Esophagus muscularis mucosa (tissue), 4 donors: ENCODE measurements at regions not wholly inside any gene's neighbourhood (a gene's known extent, or its start where the extent isn't known, plus 50 kb on each side); places are given as distances from the start of the nearest gene placed in this dataset.

Experiments used
- CTCF ChIP-seq, 3 experiments: fragments of 200-600 bp in 2 of 3; fragments of 450-650 bp in 1 of 3; sonication (generic) in 2 of 3; IDR thresholded peaks; one replicate each; pipeline ENCODE4 v1.5.1; 2017 to 2019; ENCODE audit warnings: antibody characterized with exemption in 3 of 3, mild to moderate bottlenecking in 2 of 3, moderate library complexity in 1 of 3
- EP300 ChIP-seq: sonication (generic); formaldehyde crosslinking; IDR thresholded peaks from one replicate; pipeline ENCODE4 v1.6.1; 2017; ENCODE audit warnings: antibody characterized with exemption
- POLR2A ChIP-seq: fragments of 450-650 bp; IDR thresholded peaks from one replicate; pipeline ENCODE4 v1.6.1; 2017; ENCODE audit warnings: antibody characterized with exemption, moderate library complexity, mild to moderate bottlenecking, low read depth
- POLR2AphosphoS5 ChIP-seq, 2 donors: sonication (generic); formaldehyde crosslinking; IDR thresholded peaks; one replicate each; pipeline ENCODE4 v1.6.1; 2017; ENCODE audit warnings: antibody characterized with exemption in 2 of 2

- TF ChIP-seq CTCF (IDR thresholded peaks at IDR 0.05) (no peak), POLR2A (no peak), POLR2AphosphoS5 (IDR thresholded peaks at IDR 0.05) (no peak), EP300 (no peak)
These were observed 143.1 kb upstream of the RREB1 start for GRCh38 chr6:6964675-6965074.
